Activated CD4-positive, alpha-beta T cell treated with anti-CD3 and anti-CD28 coated beads, Interleukin-2, Interleukin-6, amounts not matched to agents 100 ng/mL and 50 ng/mL, durations not matched to agents 16 hours and 8 hours (primary cell): ENCODE measurements at regions not wholly inside any gene's neighbourhood (a gene's known extent, or its start where the extent isn't known, plus 50 kb on each side); places are given as distances from the start of the nearest gene placed in this dataset.
"Not testable (repeated sequence)": the region's sequence is repeated elsewhere in the genome, so short reads cannot be mapped to it uniquely, and the experiment has no call there.

Experiments used
- DNase-seq: peaks from one replicate; pipeline ENCODE4 v3.0.0-alpha.2; 2020

DNA sequence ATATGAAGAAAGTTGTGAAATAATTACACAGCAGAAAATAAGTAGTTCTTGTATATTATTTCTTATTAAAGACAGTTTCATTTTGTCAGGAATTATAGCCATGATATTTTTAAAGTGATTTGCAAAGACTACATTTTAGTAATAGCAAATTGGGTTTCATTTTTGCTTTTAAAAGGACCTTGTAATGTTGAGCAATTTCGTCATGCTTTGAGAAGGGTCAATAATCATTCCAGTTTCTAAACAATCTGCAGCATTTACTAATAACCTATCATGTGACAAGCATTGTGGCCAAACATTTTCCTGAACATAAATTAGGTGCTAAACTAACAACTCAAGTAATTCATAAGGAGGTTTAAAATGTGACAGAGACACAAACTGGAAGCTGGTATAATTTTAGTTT is 214.4 kb upstream of the CBLB start:
- no peak for DNase-seq

DNA sequence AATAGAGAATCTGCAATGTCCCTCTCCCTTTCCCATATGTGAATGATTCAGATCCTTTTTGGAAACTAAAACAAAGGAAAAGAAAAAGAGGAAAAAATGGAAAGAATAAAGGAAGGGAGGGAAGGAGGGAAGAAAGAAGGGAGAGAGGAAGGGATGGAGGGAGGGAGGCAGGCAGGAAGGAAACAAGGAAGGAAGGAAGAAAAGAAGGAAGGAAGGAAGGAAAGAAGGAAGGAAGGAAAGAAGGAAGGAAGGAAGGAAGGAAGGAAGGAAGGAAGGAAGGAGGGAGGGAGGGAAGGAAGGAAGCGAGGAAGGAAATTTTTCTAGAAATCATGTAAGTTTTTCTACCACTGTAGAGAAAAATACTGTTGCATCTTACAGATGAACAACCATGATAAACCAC is 215.0 kb upstream of the CBLB start:
- no peak for DNase-seq

DNA sequence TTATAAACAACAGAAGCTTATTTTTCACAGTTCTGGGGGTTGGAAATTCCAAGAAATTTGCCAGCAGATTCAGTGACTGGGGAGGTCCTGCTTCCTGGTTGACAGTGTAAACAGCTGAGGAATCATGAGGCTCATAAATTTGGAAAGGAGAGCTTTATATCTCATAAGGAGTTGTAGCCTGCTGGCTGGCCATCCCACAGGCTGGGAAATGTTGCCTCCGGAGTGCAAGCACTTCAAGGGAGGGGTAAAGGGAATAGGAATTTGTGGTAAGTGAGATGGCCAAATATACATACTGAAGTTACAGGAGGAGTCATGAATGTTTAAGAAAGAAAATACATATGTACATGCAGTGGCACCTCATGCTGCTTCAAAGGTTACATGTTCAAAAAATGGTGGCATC is 217.2 kb upstream of the CBLB start:
- DNase-seq = no peak

GRCh38 chr3:106086636-106087035 is 217.8 kb upstream of the CBLB start:
- no peak for DNase-seq

DNA sequence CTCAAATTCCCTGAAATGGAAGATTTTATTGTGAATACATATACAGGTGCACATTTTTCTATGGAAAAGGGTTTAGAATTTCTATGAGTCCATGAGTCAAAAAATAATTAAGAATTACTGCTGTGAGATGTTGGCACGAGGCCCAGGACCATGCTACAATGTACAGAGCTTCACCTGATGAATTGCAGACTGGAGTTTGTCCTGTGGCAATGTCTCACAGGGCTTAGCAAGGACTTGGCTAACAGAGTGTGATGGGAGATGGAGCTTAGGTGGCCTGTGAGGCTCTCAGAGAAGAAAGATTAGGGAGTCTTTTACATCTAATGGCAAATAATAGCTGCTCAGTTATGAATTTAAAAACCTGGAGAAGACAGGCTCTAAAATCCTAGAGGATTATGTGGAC is 219.5 kb upstream of the CBLB start:
- DNase-seq = no peak

DNA sequence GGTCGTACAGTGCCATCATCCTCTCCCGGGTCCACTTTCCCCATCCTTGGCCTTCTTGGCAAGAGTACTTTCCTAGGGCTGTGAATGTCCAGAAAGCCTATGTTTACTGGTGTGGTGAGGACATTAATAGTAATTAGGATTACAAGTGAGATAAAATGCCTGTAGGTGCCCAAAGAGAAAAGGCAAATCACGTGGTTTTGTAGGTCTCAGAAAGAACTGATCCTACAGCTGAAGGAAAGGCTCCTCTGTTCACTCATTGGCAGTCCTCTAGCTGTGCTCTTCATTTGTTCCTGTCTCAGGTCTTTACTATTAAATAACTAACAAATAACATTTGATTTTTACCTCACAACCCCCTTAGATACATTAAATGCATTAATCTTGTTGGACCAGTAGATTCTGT is 220.1 kb upstream of the CBLB start:
- DNase-seq = no peak

DNA sequence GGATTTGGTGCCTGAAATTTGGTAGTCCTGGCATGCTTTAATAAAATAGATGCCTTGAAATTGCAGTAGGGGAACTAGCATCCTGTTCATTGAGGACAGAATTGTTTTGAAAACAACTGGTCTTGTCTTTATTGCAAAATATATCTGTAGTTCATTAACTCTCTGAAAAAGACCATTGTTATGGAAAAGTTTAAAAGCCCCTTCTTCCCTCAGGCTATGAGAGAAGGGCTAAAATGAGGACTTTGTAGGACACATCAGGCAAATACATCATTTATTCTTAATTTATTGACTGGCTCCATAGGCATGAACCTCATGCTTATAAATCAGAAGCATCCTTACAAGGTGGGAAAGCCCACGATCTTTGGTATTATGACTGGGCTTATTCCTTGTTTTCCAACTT is 221.0 kb upstream of the CBLB start:
- DNase-seq = no peak

GRCh38 chr3:106092792-106093191 is 224.0 kb upstream of the CBLB start:
- no peak for DNase-seq

- no peak for DNase-seq
Observed at GRCh38 chr3:106093616-106094015, 224.8 kb upstream of the CBLB start.

DNA sequence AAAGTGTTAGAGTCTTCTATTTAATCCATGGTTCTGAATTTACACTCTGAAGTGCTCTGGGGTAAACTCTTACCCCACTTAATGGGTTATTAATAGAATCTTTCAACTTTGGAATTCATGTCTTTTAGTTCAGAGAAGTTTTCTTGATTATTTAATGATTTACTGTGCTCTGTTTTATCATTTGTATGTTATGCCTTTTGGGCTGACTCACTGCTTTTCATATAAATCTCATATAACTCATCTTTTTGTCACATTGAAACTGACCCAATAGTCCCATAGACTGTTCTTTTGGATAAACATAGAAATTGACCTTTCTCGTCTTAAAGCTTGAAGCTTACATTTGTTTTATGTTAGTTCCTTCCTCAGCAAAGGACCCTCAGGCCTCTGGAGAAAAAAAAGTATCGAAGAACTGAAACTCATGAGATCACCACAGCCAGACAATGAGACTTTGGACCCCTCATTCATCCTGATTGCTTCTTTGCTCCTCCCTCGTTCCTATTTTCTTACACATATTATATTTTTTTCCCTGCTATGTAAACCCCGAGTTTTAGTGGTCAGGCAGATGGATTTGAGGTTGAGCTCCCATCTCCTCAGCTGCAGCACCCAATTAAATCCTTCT is 229.1 kb upstream of the CBLB start:
- DNase-seq = no peak

DNA sequence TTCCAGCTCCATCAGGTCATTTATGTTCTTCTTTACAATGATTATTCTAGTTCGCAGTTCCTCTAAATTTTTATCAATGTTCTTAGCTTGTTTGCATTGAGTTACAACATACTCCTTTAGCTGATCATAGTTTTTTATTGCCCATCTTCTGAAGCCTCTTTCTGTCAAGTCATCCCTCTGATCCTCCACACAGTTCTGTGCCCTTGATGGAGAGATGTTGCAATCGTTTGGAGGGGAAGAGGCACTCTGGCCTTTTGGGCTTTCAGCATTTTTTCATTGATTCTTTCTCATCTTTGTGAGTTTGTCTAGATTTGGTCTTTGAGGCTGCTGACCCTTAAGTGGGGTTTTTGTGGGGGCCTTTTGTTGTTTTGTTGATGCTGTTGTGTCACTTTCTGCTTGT is 234.6 kb upstream of the CBLB start:
- DNase-seq = no peak

DNA sequence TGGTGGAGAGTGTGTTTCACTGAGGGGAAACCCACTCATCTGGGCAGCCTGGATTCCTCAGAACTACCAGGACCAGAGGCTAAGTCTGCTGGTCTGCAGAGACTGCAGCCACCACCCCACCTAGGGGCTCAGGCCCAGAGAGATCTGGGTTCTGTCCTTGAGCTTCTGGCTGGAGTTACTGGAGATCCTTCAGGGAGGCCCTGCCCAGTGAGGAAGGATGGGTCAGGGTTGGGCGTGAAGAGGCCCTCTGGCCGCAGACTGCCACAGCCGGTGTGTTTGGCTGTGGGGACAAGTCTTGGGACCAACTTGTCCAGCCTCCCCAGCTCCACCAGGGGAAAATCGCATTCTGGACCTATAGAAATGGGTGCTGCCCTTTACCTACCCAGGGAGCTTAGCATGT is 235.3 kb upstream of the CBLB start:
- DNase-seq = no peak

- DNase-seq = no peak
Observed at GRCh38 chr3:106108925-106109324, 240.1 kb upstream of the CBLB start.

- not testable (repeated sequence) for DNase-seq
Observed at GRCh38 chr3:106112561-106112960, 243.7 kb upstream of the CBLB start.

DNA sequence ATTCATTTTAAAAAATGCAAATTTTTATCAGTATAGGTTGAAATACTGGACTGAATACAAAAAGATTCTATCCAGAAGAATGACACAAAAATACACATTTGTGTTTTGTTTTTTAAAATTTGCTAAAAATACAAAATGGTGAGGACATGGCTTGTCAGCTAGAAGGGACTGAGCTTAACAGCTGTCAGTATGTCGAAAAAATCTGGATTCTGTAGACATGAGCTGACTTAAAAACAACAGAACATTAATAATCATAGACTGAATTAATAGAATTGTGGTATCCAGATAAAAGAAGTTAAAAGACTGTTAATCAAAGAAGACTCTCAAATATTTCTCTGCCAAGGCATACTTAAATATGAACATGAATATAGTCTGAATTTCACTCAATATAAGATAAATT is 244.9 kb upstream of the CBLB start:
- DNase-seq = no peak

- no peak for DNase-seq
Observed at GRCh38 chr3:106114220-106114619, 245.4 kb upstream of the CBLB start.

DNA sequence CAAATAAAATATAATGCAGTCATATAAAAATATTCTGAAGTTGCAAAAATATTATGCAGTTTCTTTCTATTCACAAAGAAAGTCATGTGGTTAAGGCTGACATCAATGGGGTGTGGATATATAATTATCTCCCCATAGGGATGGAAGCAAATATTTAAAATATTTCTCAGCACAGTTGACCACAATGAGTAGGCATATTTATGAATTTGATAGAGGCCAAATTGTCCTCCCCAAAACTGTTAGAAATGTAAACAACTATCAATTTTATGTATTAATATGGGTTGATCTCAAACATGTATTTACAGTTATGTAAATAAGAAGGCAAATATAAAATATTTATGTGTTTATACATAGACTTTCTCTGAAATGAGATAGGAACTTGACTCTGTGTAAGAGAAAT is 246.0 kb upstream of the CBLB start:
- no peak for DNase-seq

DNA sequence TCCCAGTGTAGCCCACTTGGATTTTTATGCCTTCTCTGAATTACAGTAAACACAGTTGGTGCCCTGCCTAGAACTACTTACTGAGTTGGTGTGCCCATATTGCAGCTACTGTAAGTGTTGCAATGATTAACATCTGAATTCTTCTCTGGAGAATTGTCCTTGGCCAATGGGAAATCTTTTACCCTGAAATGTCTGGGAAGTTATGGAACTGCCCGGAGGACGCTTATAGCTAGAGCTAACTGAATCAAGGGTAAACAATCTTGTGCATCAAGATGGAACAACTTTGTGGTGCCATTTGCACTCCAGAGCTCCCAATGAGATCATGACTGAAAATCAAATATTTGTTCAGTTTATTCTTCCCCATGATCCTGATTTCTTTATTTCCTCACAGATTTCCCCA is 246.7 kb upstream of the CBLB start:
- no peak for DNase-seq

GRCh38 chr3:106116733-106117489 is 248.1 kb upstream of the CBLB start:
- no peak for DNase-seq

GRCh38 chr3:106117490-106117858 is 248.7 kb upstream of the CBLB start:
- no peak for DNase-seq

DNA sequence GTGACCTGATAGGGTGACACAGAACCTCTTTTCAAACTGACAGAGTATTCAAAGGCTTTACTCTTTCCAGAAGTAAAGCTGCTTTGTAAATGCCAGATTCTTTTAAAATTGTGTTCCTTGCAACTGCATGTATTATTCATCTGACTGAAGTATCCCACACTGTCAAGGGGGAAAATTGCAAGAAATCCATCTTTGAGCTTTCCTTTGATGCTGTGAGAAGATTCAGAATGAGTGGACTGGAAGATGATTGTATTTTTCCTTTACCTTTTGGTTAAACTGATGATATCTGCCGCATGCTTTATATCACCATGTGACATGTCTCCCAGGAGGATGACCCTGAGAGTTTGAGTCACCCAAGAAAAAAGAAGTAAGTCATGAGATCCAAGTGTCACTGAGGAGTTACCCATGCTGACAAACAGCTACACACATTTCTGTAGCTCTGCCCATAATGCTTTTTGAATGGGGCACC is 250.8 kb upstream of the CBLB start:
- peak; percentile 27 for DNase-seq

DNA sequence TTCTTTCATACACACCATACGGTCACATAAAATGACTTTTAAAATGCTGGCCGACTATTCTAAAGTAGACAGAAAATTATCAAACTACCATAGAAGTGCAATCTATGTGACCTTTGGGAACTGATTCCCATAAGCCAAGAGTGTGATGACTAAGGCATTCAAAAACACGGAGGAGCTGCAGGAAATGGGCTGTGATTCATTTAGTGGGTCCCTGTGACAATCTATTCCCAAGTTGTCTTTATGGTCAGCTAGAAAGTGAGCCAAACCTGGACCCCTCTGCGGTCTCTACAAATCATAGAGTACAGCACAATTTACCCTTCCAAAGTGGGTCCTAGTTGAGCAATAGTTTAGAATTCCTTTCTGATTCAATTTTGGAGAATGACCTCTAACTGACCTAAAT is 251.5 kb upstream of the CBLB start:
- DNase-seq = no peak

GRCh38 chr3:106121491-106122289 is 252.9 kb upstream of the CBLB start:
- DNase-seq = no peak

DNA sequence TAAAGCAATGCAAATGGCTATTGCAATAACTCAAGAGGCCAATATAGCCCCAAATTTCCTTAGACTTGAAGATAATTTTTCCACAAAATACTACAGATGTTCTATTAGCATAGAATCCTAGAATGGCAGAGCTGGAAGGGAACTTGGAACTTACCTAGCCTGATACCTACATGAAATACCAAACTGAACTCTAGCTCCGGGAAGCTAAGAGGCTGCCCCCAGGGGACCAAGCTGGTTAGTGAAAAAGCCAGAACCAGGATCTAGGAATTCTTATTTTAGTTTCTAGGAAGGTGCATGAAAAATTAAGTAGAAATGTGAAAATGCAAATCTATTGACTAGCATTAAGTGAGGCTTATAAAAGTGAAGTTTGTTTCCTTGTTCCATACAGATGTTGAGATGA is 256.0 kb upstream of the CBLB start:
- DNase-seq = no peak
